Activated T-helper 17 cell treated with anti-CD3 and anti-CD28 coated beads, Interleukin-2, amount 50 U/mL, for 72 hours (primary cell): ENCODE measurements at regions not wholly inside any gene's neighbourhood (a gene's known extent, or its start where the extent isn't known, plus 50 kb on each side); places are given as distances from the start of the nearest gene placed in this dataset.

Experiments
- ATAC-seq: fragments of 150-1000 bp; cut with Tn5 transposase; replicated peaks from 2 replicates; pipeline ENCODE4 v1.10.0; 2021; ENCODE audit warnings: mild to moderate bottlenecking, moderate library complexity
- H3K27ac Mint-ChIP-seq: one replicate; pipeline ENCODE4 v1.8.0; 2022; ENCODE audit warnings: mixed read lengths
- H3K27me3 Mint-ChIP-seq: one replicate; pipeline ENCODE4 v1.8.0; 2022; ENCODE audit warnings: mixed read lengths
- H3K36me3 Mint-ChIP-seq: one replicate; pipeline ENCODE4 v1.8.0; 2022; ENCODE audit warnings: low read depth, mild to moderate bottlenecking, mixed read lengths
- H3K4me1 Mint-ChIP-seq: one replicate; pipeline ENCODE4 v1.8.0; 2022; ENCODE audit warnings: mixed read lengths
- H3K4me3 Mint-ChIP-seq: one replicate; pipeline ENCODE4 v1.8.0; 2022; ENCODE audit warnings: mild to moderate bottlenecking, mixed read lengths
- H3K9me3 Mint-ChIP-seq: one replicate; pipeline ENCODE4 v1.8.0; 2022; ENCODE audit warnings: mixed read lengths

GRCh38 chr12:47014474-47014873, 64.9 kb upstream of the PCED1B start:
- Mint-ChIP-seq H3K9me3 (no peaks in the 10 kb centered on the region), H3K4me1 (no peaks in the 10 kb centered on the region), H3K4me3 (no peak overlapping the region), H3K27me3 (peaks cover 28% of the 10 kb centered on the region), H3K36me3 (no peaks in the 10 kb centered on the region), H3K27ac (no peak overlapping the region)
- ATAC-seq = no peak

- no peak overlapping the region for H3K27ac Mint-ChIP-seq
- no peaks in the 10 kb centered on the region for H3K9me3 Mint-ChIP-seq
- no peak overlapping the region for H3K4me3 Mint-ChIP-seq
- no peaks in the 10 kb centered on the region for H3K4me1 Mint-ChIP-seq
- no peaks in the 10 kb centered on the region for H3K36me3 Mint-ChIP-seq
- ATAC-seq = no peak
- peaks cover 32% of the 10 kb centered on the region for H3K27me3 Mint-ChIP-seq
These were observed 64.0 kb upstream of the PCED1B start for GRCh38 chr12:47015381-47015780.

GRCh38 chr12:47017041-47017713, 62.2 kb upstream of the PCED1B start:
- no peak for ATAC-seq
- Mint-ChIP-seq H3K36me3 (no peaks in the 10 kb centered on the region), H3K27me3 (peaks cover 36% of the 10 kb centered on the region), H3K4me1 (peaks cover 4% of the 10 kb centered on the region), H3K9me3 (no peaks in the 10 kb centered on the region), H3K4me3 (no peak overlapping the region), H3K27ac (no peak overlapping the region)

GRCh38 chr12:47017901-47018475, 61.4 kb upstream of the PCED1B start:
- no peak overlapping the region for H3K27ac Mint-ChIP-seq
- peaks cover 4% of the 10 kb centered on the region for H3K4me1 Mint-ChIP-seq
- peaks cover 36% of the 10 kb centered on the region for H3K27me3 Mint-ChIP-seq
- no peak overlapping the region for H3K4me3 Mint-ChIP-seq
- no peaks in the 10 kb centered on the region for H3K36me3 Mint-ChIP-seq
- H3K9me3 Mint-ChIP-seq = no peaks in the 10 kb centered on the region
- ATAC-seq = no peak

- Mint-ChIP-seq H3K4me3 (no peak overlapping the region), H3K27ac (no peak overlapping the region), H3K27me3 (peaks cover 29% of the 10 kb centered on the region), H3K36me3 (no peaks in the 10 kb centered on the region), H3K9me3 (no peaks in the 10 kb centered on the region), H3K4me1 (peaks cover 4% of the 10 kb centered on the region)
- no peak for ATAC-seq
These were observed 59.1 kb upstream of the PCED1B start for GRCh38 chr12:47020211-47020821.

- peaks cover 36% of the 10 kb centered on the region for H3K27me3 Mint-ChIP-seq
- H3K36me3 Mint-ChIP-seq = no peaks in the 10 kb centered on the region
- H3K4me3 Mint-ChIP-seq = no peak overlapping the region
- H3K27ac Mint-ChIP-seq = no peak overlapping the region
- no peaks in the 10 kb centered on the region for H3K9me3 Mint-ChIP-seq
- peaks cover 4% of the 10 kb centered on the region for H3K4me1 Mint-ChIP-seq
- ATAC-seq = peak; percentile 61
These were observed 58.1 kb upstream of the PCED1B start for GRCh38 chr12:47021298-47021697.

- H3K36me3 Mint-ChIP-seq = no peaks in the 10 kb centered on the region
- H3K4me1 Mint-ChIP-seq = peaks cover 4% of the 10 kb centered on the region
- H3K4me3 Mint-ChIP-seq = no peak overlapping the region
- no peak overlapping the region for H3K27ac Mint-ChIP-seq
- peak; percentile 55 for ATAC-seq
- no peaks in the 10 kb centered on the region for H3K9me3 Mint-ChIP-seq
- H3K27me3 Mint-ChIP-seq = peaks cover 33% of the 10 kb centered on the region
These were observed 57.1 kb upstream of the PCED1B start for GRCh38 chr12:47022296-47022695.

GRCh38 chr12:47023311-47023710, 56.1 kb upstream of the PCED1B start:
- H3K9me3 Mint-ChIP-seq = no peaks in the 10 kb centered on the region
- H3K36me3 Mint-ChIP-seq = no peaks in the 10 kb centered on the region
- H3K4me3 Mint-ChIP-seq = no peak overlapping the region
- no peak overlapping the region for H3K27ac Mint-ChIP-seq
- H3K4me1 Mint-ChIP-seq = peaks cover 4% of the 10 kb centered on the region
- peak; percentile 21 for ATAC-seq
- H3K27me3 Mint-ChIP-seq = peaks cover 28% of the 10 kb centered on the region

- Mint-ChIP-seq H3K4me1 (peaks cover 4% of the 10 kb centered on the region), H3K36me3 (no peaks in the 10 kb centered on the region), H3K27ac (no peak overlapping the region), H3K4me3 (no peak overlapping the region), H3K9me3 (no peaks in the 10 kb centered on the region), H3K27me3 (peaks cover 24% of the 10 kb centered on the region)
- ATAC-seq = no peak
These were observed 55.5 kb upstream of the PCED1B start for GRCh38 chr12:47023953-47024352.

GRCh38 chr12:47024463-47024862, 55.0 kb upstream of the PCED1B start:
- ATAC-seq = no peak
- Mint-ChIP-seq H3K4me1 (peaks cover 4% of the 10 kb centered on the region), H3K36me3 (no peaks in the 10 kb centered on the region), H3K4me3 (no peak overlapping the region), H3K9me3 (no peaks in the 10 kb centered on the region), H3K27ac (no peak overlapping the region), H3K27me3 (peaks cover 24% of the 10 kb centered on the region)

- no peak for ATAC-seq
- peaks cover 20% of the 10 kb centered on the region for H3K27me3 Mint-ChIP-seq
- H3K9me3 Mint-ChIP-seq = no peaks in the 10 kb centered on the region
- H3K4me3 Mint-ChIP-seq = no peak overlapping the region
- no peak overlapping the region for H3K27ac Mint-ChIP-seq
- H3K4me1 Mint-ChIP-seq = peaks cover 4% of the 10 kb centered on the region
- H3K36me3 Mint-ChIP-seq = no peaks in the 10 kb centered on the region
These were observed 54.1 kb upstream of the PCED1B start for GRCh38 chr12:47025349-47025748.

- Mint-ChIP-seq H3K4me1 (peaks cover 4% of the 10 kb centered on the region), H3K27ac (no peak overlapping the region), H3K9me3 (no peaks in the 10 kb centered on the region), H3K4me3 (no peak overlapping the region), H3K27me3 (peaks cover 16% of the 10 kb centered on the region), H3K36me3 (no peaks in the 10 kb centered on the region)
- ATAC-seq = no peak
These were observed 53.6 kb upstream of the PCED1B start for GRCh38 chr12:47025798-47026197.

- Mint-ChIP-seq H3K9me3 (no peaks in the 10 kb centered on the region), H3K27me3 (peaks cover 13% of the 10 kb centered on the region), H3K4me3 (no peak overlapping the region), H3K36me3 (no peaks in the 10 kb centered on the region), H3K4me1 (peaks cover under 1% of the 10 kb centered on the region), H3K27ac (no peak overlapping the region)
- ATAC-seq = no peak
These were observed 53.1 kb upstream of the PCED1B start for GRCh38 chr12:47026291-47026690.
